ENCODE measurements at regions not wholly inside any gene's neighbourhood (a gene's known extent, or its start where the extent isn't known, plus 50 kb on each side); places are given as distances from the start of the nearest gene placed in this dataset.
"Not testable (repeated sequence)": the region's sequence is repeated elsewhere in the genome, so short reads cannot be mapped to it uniquely, and the experiment has no call there.

DNA sequence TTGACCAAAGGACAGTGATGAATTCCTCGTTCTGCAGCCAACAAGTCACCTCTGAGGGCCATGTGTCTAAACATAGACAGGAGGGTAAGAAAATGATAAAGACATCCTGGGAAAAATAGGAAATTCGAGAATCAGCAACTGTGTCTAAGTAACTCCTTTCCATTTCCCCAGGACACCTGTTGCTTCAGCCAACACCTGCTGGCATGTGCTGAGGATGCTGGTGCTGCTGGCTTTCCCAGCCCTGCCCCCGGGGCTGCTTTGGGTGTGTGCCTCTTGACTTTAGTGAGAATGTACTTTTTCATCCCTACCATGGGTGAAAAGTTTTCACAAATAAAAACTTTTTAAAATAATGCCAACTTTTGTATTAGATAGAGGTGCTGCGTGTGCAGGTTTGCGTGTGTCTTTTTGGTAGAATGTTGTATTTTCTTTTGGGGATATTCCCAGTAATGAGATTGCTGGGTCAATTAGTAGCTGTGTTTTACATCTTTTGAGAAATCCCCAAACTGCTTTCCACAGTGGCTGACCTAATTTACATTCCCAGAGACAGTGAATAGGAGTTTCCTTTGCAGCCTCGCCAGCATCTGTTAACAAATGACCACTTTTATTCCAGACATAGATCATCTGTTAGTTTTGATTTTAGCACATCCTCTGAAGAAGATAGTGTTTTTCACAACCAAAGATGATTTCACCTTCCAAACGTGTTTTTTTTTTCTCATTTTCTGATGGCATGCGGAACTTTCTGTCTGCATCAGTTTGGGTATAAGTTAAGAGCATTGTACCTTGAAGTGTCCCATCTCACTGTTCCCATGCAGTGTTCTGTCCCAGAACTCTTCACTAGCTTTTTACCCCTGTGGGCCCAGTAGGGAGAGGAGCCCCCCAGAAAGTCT is 104.2 kb upstream of the ACBD5 start:
- no peak for DNase-seq (ENCODE audit: low read depth)

DNA sequence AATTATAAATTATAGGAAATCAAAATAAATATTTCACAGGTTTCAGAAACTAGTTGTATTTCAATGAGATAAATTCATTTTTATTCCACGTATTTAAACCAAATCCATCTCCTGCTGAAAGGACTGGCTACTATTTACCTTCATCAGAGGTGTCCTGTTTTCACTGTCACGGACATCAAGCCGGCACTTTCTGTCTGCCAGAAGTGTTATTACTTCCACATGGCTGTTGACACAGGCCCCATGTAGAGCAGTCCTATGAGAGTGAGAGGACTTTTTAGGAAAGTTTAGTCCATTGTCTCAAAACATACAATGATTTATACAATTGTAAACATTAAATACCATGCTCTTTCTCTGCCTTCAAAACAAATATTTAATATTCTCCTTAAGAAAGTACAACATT is 100.4 kb upstream of the ACBD5 start:
- no peak for DNase-seq (ENCODE audit: low read depth)

DNA sequence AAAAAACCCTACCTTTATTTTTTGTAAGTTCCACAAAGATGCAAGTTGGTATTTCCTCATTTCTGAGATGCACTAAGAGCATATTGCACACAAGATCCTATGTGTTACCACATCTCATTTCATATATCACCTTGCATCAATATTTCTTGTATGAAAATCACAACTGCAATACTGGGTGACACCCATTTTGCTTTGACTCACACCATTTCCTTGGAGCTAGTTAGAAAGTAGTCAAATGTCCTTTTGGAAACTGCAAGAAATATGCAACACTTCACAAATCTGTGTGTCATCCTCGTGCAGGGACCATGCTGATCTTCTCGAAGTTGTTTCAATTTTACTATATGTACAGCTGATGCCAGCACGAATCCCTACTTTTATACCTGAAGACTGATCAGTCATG is 94.6 kb upstream of the ACBD5 start:
- DNase-seq (ENCODE audit: low read depth) = not testable (repeated sequence)

DNA sequence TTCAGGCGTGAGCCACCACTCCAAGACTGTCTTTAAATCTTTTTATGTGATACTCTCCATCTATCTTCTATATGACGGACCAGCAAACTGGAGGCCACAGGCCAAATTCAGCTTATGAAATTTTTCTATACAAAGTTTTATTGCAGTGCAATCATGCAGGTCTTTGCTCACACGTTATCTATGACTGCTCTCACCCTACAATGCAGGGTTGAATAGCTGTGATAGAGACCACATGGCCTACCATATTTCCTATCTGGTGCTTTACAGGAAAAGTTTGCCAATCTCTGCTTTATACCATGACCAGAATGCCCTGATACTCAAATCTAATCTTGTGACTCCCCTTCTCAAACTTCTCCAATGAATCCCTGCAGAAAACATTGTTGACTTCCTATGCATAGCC is 89.5 kb upstream of the ACBD5 start:
- no peak for DNase-seq (ENCODE audit: low read depth)

DNA sequence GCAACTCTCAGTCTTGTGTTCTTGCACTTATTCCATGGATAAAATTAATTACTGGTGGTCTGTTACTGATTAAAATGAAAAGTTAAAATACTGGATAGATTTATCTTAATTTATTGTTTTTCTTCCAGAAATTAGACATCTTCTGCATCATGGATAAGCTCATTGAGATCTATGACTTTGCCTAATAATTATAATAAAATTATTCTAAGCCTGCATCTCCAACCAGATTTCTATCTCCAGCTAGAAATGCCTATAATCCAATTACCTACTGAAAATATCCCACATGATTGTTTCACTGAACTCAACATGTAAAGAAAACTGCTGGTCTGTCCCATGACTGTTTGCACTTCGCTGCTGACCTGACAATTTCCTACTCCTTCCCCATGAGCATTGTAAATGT is 88.3 kb upstream of the ACBD5 start:
- DNase-seq (ENCODE audit: low read depth) = no peak

DNA sequence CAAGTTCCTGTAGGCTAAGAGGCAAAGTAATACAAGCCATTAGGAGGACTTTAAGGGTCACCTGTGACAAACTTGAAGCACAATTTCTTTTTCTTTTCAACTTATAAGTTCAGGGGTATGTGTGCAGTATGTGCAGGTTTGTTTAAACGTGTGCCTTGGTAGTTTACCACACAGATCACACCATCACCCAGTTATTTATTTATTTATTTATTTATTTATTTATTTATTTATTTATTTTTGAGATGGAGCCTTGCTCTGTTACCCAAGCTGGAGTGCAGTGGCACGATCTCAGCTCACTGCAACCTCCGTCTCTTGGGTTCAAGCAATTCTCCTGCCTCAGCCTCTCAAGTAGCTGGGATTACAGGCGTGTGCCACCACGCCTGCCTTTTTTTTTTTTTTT is 86.2 kb upstream of the ACBD5 start:
- DNase-seq (ENCODE audit: low read depth) = not testable (repeated sequence)

DNA sequence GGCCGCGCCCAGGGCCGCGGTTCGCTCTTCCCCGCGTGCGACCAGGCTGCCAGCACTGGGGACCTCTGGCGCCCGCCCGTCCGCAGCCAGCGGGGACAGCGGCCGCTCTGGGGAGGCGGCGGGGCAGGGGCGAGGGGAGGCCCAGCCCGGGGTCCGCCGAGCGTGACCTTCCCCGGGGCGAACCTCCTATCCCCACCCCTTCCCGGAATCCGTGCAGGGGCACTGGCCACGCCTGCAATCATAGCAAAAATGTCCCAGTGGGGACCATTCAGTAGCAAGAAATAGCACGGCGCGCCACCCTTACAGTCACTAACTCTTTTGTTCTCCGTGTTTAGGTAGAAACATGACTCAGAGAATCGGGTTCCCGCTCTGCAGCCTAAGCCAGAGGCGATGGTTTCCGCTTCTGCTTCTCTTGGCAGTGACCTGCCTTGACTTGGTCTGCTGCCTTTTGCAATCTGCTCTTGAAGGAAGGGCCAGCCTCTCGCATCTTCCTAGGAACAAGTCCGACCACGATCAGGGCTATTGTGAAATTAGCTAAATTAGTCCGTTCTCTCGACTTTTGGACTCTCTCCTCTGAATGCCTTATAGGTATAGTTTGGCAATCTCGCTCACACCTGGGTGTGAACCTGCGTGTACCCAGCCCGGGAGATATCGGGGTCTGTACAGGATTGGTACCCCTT is 79.3 kb upstream of the ACBD5 start:
- peak; percentile 5 for DNase-seq (ENCODE audit: low read depth)

DNA sequence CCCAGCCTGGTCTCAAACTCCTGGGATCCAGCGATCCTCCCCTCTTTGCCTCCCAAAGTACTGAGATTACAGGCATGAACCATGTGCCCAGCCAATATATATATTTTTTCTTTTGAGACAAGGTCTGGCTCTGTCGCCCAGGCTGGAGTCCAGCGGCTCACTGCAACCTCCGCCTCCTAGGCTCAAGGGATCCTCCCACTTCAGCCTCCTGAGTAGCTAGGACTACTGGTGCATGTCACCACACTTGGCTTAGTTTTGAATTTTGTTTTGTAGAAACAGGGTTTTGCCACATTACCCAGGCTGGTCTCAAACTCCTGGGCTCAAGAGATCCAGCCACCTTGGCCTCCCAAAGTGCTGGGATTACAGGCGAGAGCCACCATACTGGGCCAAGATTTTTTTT is 78.5 kb upstream of the ACBD5 start:
- DNase-seq (ENCODE audit: low read depth) = not testable (repeated sequence)

DNA sequence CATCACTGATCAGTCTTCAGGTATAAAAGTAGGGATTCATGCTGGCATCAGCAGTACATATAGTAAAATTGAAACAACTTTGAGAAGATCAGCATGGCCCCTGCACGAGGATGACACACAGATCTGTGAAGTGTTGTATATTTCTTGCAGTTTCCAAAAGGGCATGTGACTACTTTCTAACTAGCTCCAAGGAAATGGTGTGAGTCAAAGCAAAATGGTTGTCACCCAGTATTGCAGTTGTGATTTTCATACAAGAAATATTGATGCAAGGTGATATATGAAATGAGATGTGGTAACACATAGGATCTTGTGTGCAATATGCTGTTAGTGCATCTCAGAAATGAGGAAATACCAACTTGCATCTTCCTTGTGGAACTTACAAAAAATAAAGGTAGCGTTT is 74.5 kb upstream of the ACBD5 start:
- not testable (repeated sequence) for DNase-seq (ENCODE audit: low read depth)

DNA sequence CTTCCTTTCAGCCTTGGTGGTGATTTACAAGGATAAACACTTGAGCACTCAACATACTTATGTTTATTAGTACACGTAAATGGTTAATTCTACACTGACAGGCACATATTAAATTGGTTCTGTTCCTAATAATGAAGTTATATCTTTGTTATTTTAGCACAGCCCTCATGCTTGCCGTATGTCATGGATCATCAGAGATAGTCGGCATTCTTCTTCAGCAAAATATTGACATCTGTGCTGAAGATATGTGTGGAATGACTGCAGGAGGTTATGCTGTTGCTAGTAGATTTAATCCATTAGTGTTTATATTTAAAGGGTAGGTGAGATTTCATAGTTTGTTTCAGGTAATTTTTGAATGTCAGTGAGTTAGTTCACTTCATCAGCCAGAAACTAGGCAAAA is 73.0 kb upstream of the ACBD5 start:
- not testable (repeated sequence) for DNase-seq (ENCODE audit: low read depth)

DNA sequence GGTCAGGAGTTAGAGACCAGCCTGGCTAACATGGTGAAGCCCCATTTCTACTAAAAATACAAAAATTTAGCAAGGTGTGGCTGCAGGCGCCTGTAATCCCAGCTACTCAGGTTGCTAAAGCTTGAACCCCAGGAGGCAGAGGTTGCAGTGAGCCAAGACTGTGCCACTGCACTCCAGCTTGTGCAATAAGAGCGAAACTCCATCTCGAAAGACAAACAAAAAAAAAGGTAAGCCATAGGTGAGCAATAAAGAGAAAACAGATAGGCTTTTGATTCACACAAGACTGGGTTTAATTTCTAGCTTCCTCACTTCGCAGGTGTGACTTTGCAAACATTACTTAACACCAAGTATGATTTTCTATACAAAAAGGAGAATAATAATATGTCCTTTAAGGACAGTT is 72.3 kb upstream of the ACBD5 start:
- no peak for DNase-seq (ENCODE audit: low read depth)

DNA sequence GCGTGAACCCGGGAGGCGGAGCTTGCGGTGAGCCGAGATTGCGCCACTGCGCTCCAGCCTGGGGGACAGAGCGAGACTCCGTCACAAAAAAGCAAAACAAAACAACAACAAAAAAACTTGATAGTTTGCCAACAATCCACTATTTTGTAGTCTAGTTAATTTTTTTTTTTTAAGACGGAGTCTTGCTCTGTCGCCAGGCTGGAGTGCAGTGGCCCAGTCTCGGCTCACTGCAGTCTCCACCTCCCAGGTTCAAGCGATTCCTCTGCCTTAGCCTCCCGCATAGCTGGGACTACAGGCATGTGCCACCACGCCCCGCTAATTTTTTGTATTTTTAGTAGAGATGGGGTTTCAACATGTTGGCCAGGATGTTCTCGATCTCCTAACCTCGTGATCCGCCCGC is 71.2 kb upstream of the ACBD5 start:
- DNase-seq (ENCODE audit: low read depth) = not testable (repeated sequence)

DNA sequence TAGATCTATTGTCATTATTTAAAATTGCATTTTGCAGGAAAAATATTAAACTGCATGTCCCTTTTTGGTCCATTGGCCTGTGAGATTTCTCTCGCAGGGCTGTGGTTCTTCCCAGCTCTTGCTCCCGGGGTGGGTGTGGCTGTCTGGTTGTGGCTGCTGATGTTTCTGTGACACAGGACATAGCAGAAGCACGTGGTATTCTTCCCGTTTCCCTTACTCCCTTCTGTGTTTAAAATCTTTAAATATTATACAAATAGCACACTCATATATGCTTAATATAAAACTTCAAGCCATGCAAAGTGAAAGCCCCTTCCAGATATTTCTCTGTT is 57.9 kb upstream of the ACBD5 start:
- DNase-seq (ENCODE audit: low read depth) = not testable (repeated sequence)

DNA sequence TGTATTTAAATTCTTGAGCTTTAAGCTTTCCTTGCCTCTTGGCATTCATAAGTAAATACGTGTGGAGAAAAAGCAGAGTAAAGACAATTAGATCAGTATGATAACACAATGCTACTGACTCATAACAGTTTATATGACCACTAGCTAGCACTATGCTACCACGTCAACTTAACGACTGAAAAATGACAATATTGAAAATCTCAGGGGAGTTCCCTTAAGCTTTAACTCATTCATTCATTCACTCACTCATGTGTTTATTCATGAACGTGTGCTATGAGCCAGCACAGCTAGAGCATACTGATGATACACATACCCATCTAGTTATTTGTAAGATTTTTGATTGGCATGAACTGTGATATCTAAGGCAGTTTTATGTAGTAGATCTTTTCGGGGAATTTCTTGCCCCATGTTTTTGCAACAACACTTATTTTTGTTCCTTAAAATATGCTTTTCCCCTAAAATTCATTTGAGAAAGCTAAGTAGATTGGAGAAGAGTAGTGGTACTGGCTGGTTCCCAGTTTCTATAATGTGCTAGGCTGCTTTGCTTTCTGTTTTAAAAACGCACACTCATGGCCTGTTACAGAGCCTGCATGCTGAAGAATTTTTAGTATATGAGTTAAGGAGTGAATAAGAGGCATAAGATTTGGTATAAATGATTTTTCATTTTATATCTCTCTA is 57.4 kb upstream of the ACBD5 start:
- DNase-seq (ENCODE audit: low read depth) = no peak

DNA sequence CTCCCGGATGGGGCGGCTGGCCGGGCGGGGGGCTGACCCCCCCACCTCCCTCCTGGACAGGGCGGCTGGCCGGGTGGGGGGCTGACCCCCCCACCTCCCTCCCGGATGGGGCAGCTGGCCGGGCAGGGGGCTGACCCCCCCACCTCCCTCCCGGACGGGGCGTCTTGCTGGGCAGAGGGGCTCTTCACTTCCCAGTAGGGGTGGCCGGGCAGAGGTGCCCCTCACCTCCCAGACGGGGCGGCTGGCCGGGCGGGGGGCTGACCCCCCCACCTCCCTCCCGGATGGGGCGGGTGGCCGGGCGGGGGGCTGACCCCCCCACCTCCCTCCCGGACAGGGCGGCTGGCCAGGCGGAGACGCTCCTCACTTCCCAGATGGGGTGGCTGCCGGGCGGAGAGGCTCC is 55.7 kb upstream of the ACBD5 start:
- not testable (repeated sequence) for DNase-seq (ENCODE audit: low read depth)

DNA sequence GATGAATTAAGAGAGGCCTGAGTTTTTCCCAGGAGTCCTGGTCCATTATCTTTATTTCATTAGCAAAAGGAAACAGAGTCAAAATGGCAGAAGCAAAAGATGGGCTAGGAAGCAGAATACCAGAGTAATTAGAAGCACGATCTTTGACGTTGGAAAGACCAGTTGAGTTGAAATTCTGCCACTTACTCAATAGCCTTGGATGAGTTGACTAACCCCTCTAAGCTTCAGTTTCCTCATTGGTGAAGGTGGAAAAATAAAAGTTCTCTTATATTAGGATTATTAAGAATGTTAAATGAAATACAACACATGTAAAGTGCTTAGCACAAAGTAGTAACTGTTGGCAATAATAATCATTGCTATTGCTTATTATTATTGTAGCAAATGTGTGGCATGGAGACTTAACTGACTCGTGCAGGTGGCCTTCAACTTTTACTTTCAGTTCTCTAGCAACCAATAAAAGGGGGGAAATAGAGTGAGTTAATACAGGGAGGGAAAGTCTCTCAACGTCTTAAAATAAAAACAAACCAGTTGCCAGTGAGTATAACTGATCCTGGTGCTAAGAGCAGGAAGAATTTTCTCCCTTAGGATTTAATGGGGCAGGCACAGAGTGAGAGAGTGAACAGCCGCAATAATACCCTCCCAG is 50.8 kb upstream of the ACBD5 start:
- not testable (repeated sequence) for DNase-seq (ENCODE audit: low read depth)
